HepG2 (cell line): ENCODE measurements at regions not wholly inside any gene's neighbourhood (a gene's known extent, or its start where the extent isn't known, plus 50 kb on each side); places are given as distances from the start of the nearest gene placed in this dataset.

Source experiments
- ATAC-seq: fragments of 200-7000 bp; cut with Tn5 transposase; 3 replicates; pipeline ENCODE4 v1.9.1; 2020; ENCODE audit warnings: mild to moderate bottlenecking, moderate library complexity
- BruUV-seq: library from RNA; stranded (reverse); fragments of 400-500 nt; replicated peaks from 2 replicates; lab custom pipeline; 2021; lab: Mats Ljungman, UMichigan
- CTCF ChIA-PET: fragments of 300-600 bp; formaldehyde crosslinking; extraction: SDS; loops from one replicate; lab custom pipeline; 2021; ENCODE audit warnings: low total read pairs, inconsistent platforms, low intra/inter-chr PET ratio; lab: Yijun Ruan, JAX
- POLR2A ChIA-PET: fragments of 350-600 bp; sonication (Branson Sonifier 250); formaldehyde crosslinking; loops from one replicate; lab custom pipeline; 2020; ENCODE audit warnings: antibody characterized with exemption, inconsistent platforms; lab: Yijun Ruan, JAX
- DNase-seq: peaks from one replicate; pipeline ENCODE4 v3.0.0-alpha.2; 2015; ENCODE audit warnings: low spot score
- FAIRE-seq: peaks from 3 replicates; lab custom pipeline; 2011; peaks lifted over from hg19 to GRCh38; lab: Jason Lieb, UNC
- H2AFZ ChIP-seq: one replicate; pipeline ENCODE4 v1.6.1; 2011; ENCODE audit warnings: low read length, inconsistent platforms
- H3K27ac ChIP-seq: fragments of 300-600 bp; 3 replicates; pipeline ENCODE4 v1.8.0; 2011; ENCODE audit warnings: mixed run types, mild to moderate bottlenecking, mixed read lengths, low read length, inconsistent platforms; ENCODE audit not compliant: insufficient read depth; ENCODE audit errors: extremely low read length
- H3K27me3 ChIP-seq, 2 experiments: fragments of 200-600 bp in 1 of 2; 2 replicates in 1 of 2; 3 replicates in 1 of 2; pipeline versions ENCODE4 v1.6.0 to v1.8.0; 2011; ENCODE audit warnings: low read length in 2 of 2, mild to moderate bottlenecking in 2 of 2, moderate library complexity in 2 of 2, inconsistent platforms in 1 of 2; ENCODE audit not compliant: insufficient read depth in 2 of 2, control insufficient read depth in 1 of 2
- H3K36me3 ChIP-seq, 2 experiments: fragments of 200-600 bp in 1 of 2; replicated peaks in 1 of 2; 2 replicates in 1 of 2; 3 replicates in 1 of 2; pipeline versions ENCODE4 v1.5.1 to v1.8.0; 2011; ENCODE audit warnings: low read length in 2 of 2, inconsistent platforms in 1 of 2; ENCODE audit not compliant: insufficient read depth in 2 of 2, control insufficient read depth in 1 of 2
- H3K4me1 ChIP-seq: 2 replicates; pipeline ENCODE4 v1.5.1; 2012; ENCODE audit warnings: low read length, inconsistent platforms; ENCODE audit not compliant: insufficient read depth
- H3K4me2 ChIP-seq: 2 replicates; pipeline ENCODE4 v1.6.0; 2011; ENCODE audit warnings: low read depth, low read length, inconsistent platforms
- H3K4me3 ChIP-seq, 3 experiments: fragments of 200-600 bp in 1 of 3; sonication (generic), shearing (Covaris generic) in 1 of 3; replicated peaks in 1 of 3; 2 replicates each; pipeline ENCODE4 v1.5.1; 2011 to 2016; ENCODE audit warnings: low read length in 3 of 3, inconsistent platforms in 2 of 3, low read depth in 2 of 3, mild to moderate bottlenecking in 2 of 3, control low read depth in 1 of 3, mixed read lengths in 1 of 3; ENCODE audit not compliant: insufficient read depth in 1 of 3
- H3K79me2 ChIP-seq: one replicate; pipeline ENCODE4 v1.6.1; 2011; ENCODE audit warnings: low read length, inconsistent platforms; ENCODE audit not compliant: insufficient read depth
- H3K9ac ChIP-seq: 2 replicates; pipeline ENCODE4 v1.6.0; 2011; ENCODE audit warnings: mild to moderate bottlenecking, low read depth, low read length, inconsistent platforms; ENCODE audit not compliant: insufficient read depth
- H3K9me3 ChIP-seq: 2 replicates; pipeline ENCODE4 v1.5.1; 2012; ENCODE audit warnings: mild to moderate bottlenecking, low read length
- H4K20me1 ChIP-seq: 2 replicates; pipeline ENCODE4 v1.6.0; 2011; ENCODE audit warnings: inconsistent platforms, mild to moderate bottlenecking, low read length, moderate library complexity; ENCODE audit not compliant: insufficient read depth
- ARNT ChIP-seq: fragments of 450-650 bp; IDR thresholded peaks from 2 replicates; pipeline ENCODE4 v1.6.1; 2017
- CREM ChIP-seq, 2 experiments: sonication (generic) in 1 of 2; formaldehyde crosslinking in 1 of 2; IDR thresholded peaks; 2 replicates each; pipeline versions ENCODE4 v1.4.0 to v1.6.1; 2016 to 2020; ENCODE audit warnings: antibody characterized with exemption in 1 of 2, mild to moderate bottlenecking in 1 of 2, missing genetic modification reagents in 1 of 2
- FOXP4 ChIP-seq: sonication (generic); formaldehyde crosslinking; IDR thresholded peaks from 2 replicates; pipeline ENCODE4 v1.4.0; 2020; ENCODE audit warnings: missing genetic modification reagents
- NRL ChIP-seq: sonication (generic); formaldehyde crosslinking; IDR thresholded peaks from 2 replicates; pipeline ENCODE4 v1.5.0; 2020; ENCODE audit warnings: missing genetic modification reagents, mild to moderate bottlenecking, moderate library complexity, borderline replicate concordance
- SNAPC2 ChIP-seq: sonication (generic); formaldehyde crosslinking; IDR thresholded peaks from 2 replicates; pipeline ENCODE4 v1.8.1; 2022; ENCODE audit warnings: mild to moderate bottlenecking, missing genetic modification reagents
- ZNF160 ChIP-seq: sonication (generic); formaldehyde crosslinking; IDR thresholded peaks from 2 replicates; pipeline ENCODE4 v1.8.0; 2022; ENCODE audit warnings: mild to moderate bottlenecking, inconsistent platforms, missing genetic modification reagents
- ZNF256 ChIP-seq: sonication (generic); formaldehyde crosslinking; conservative IDR thresholded peaks from 2 replicates; pipeline ENCODE4 v1.4.0; 2020; ENCODE audit warnings: missing genetic modification reagents
- ZNF280D ChIP-seq: sonication (generic); formaldehyde crosslinking; IDR thresholded peaks from 2 replicates; pipeline ENCODE4 v1.5.1; 2020; ENCODE audit warnings: mild to moderate bottlenecking, missing genetic modification reagents
- ZNF558 ChIP-seq: sonication (generic); formaldehyde crosslinking; IDR thresholded peaks from 2 replicates; pipeline ENCODE4 v1.9.0; 2022; ENCODE audit warnings: mild to moderate bottlenecking, missing genetic modification reagents, borderline replicate concordance
- ZSCAN12 ChIP-seq: sonication (generic); formaldehyde crosslinking; IDR thresholded peaks from 2 replicates; pipeline ENCODE4 v1.9.0; 2021; ENCODE audit warnings: mild to moderate bottlenecking, missing genetic modification reagents
- ZSCAN9 ChIP-seq: IDR thresholded peaks from 2 replicates; pipeline ENCODE4 v1.6.1; 2016; ENCODE audit warnings: borderline replicate concordance
- WGBS: methylation state at CpG from one replicate; pipeline ENCODE4 v1.1.6; 2017; ENCODE audit warnings: low lambda C conversion rate; 5-methylcytosine and 5-hydroxymethylcytosine counted together
- in situ Hi-C: cut with HindIII; loops from 2 replicates; pipeline ENCODE4 v1.10.0; 2017; ENCODE audit warnings: low pct_unique_long_range_greater_than_20kb; ENCODE audit not compliant: extremely low pct_ligation_motif_present
- intact Hi-C: fragments of 100-400 bp; cut with micrococcal nuclease; formaldehyde crosslinking; loops from one replicate; pipeline ENCODE4 v1.10.0; 2022; ENCODE audit not compliant: unreplicated experiment

- H3K27ac ChIP-seq: no peak overlapping the region
- POLR2A ChIA-PET: no interaction called here
- DNase-seq: no peak
- ATAC-seq: no peak
- TF ChIP-seq ZNF160 (CRISPR knock-in tag) (no peak), ZNF280D (CRISPR knock-in tag) (no peak), ZNF256 (CRISPR knock-in tag) (no peak), ZSCAN9 (CRISPR knock-in tag) (no peak), ZSCAN12 (CRISPR knock-in tag) (no peak), ZNF558 (CRISPR knock-in tag) (no peak), SNAPC2 (CRISPR knock-in tag) (no peak), NRL (CRISPR knock-in tag) (no peak), CREM (IDR thresholded peaks at IDR 0.05) (no peak), CREM (CRISPR knock-in tag; IDR thresholded peaks at IDR 0.05) (no peak), ARNT (no peak), FOXP4 (no peak)
- BruUV-seq: no TSS peak
- no peak overlapping the region for H2AFZ ChIP-seq
- H4K20me1 ChIP-seq: no peaks in the 10 kb centered on the region
- CTCF ChIA-PET: no interaction called here
- H3K36me3 ChIP-seq: no peaks in the 10 kb centered on the region
- no peak overlapping the region for H3K4me3 ChIP-seq
- no peak overlapping the region for H3K9ac ChIP-seq
- in situ Hi-C loops: no loop called here
- peaks cover 71% of the 10 kb centered on the region for H3K9me3 ChIP-seq
- no peaks in the 10 kb centered on the region for H3K4me1 ChIP-seq
- H3K4me2 ChIP-seq: no peak overlapping the region
- H3K27me3 ChIP-seq: no peaks in the 10 kb centered on the region
- no peaks in the 10 kb centered on the region for H3K79me2 ChIP-seq
- intact Hi-C loops: no loop called here
- WGBS: 29% methylated on average over 7 of the region's 7 CpGs
- FAIRE-seq: no peak
These were observed 302.0 kb upstream of the ETAA1 start for GRCh38 chr2:67095121-67095520.
